ENCODE measurements at regions not wholly inside any gene's neighbourhood (a gene's known extent, or its start where the extent isn't known, plus 50 kb on each side); places are given as distances from the start of the nearest gene placed in this dataset.

DNA sequence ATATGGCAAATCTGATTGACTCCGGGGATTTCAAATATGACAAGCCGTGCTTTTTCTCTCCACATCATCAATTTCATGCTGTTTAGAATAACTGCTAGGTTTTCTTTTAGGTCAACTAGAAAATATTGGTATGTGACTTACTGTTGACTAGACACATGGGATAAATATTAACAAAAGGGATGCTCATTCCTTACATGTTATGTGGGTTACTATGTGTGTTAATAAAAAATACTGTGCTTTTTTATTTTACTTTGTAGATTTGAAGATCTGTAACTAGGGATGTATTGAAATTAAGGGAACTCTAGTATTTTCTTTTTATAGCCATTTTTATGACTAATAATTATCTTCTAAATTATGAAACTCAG, 264.6 kb upstream of the COL8A1 start:
- TF ChIP-seq CTCF (IDR thresholded peaks at IDR 0.05; ENCODE audit: poor library complexity): no peak
- no peak for TF ChIP-seq EZH2phosphoT487 (IDR thresholded peaks at IDR 0.05; ENCODE audit: low read depth, severe bottlenecking, unreplicated experiment)
- no peak for TF ChIP-seq EZH2 (IDR thresholded peaks at IDR 0.05; ENCODE audit: borderline replicate concordance)
